ENCODE measurements at regions not wholly inside any gene's neighbourhood (a gene's known extent, or its start where the extent isn't known, plus 50 kb on each side); places are given as distances from the start of the nearest gene placed in this dataset.

- TF ChIP-seq GATA2 (IDR thresholded peaks at IDR 0.05; ENCODE audit: low read depth, low read length) (no peak), GATA3 (IDR thresholded peaks at IDR 0.05; ENCODE audit: low read depth, low read length) (no peak)
These were observed 85.6 kb upstream of the ATF7IP start for GRCh38 chr12:14279845-14280244.
